HL-60 (cell line): ENCODE measurements at regions not wholly inside any gene's neighbourhood (a gene's known extent, or its start where the extent isn't known, plus 50 kb on each side); places are given as distances from the start of the nearest gene placed in this dataset.

Source experiments
- CTCF ChIP-seq: IDR thresholded peaks from one replicate; pipeline ENCODE4 v1.5.1; 2011; ENCODE audit warnings: low read length, control low read depth, inconsistent platforms; ENCODE audit not compliant: insufficient read depth
- GABPA ChIP-seq: IDR thresholded peaks from 2 replicates; pipeline ENCODE4 v1.6.1; 2012; ENCODE audit warnings: low read depth
- TF ChIP-seq, protein P1 (sequence below): IDR thresholded peaks from 2 replicates; pipeline ENCODE4 v1.6.1; 2012; ENCODE audit warnings: low read depth; ENCODE audit not compliant: insufficient replicate concordance

- TF ChIP-seq, protein P1, sequence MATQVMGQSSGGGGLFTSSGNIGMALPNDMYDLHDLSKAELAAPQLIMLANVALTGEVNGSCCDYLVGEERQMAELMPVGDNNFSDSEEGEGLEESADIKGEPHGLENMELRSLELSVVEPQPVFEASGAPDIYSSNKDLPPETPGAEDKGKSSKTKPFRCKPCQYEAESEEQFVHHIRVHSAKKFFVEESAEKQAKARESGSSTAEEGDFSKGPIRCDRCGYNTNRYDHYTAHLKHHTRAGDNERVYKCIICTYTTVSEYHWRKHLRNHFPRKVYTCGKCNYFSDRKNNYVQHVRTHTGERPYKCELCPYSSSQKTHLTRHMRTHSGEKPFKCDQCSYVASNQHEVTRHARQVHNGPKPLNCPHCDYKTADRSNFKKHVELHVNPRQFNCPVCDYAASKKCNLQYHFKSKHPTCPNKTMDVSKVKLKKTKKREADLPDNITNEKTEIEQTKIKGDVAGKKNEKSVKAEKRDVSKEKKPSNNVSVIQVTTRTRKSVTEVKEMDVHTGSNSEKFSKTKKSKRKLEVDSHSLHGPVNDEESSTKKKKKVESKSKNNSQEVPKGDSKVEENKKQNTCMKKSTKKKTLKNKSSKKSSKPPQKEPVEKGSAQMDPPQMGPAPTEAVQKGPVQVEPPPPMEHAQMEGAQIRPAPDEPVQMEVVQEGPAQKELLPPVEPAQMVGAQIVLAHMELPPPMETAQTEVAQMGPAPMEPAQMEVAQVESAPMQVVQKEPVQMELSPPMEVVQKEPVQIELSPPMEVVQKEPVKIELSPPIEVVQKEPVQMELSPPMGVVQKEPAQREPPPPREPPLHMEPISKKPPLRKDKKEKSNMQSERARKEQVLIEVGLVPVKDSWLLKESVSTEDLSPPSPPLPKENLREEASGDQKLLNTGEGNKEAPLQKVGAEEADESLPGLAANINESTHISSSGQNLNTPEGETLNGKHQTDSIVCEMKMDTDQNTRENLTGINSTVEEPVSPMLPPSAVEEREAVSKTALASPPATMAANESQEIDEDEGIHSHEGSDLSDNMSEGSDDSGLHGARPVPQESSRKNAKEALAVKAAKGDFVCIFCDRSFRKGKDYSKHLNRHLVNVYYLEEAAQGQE = no peak
- no peak for TF ChIP-seq CTCF
- TF ChIP-seq GABPA = no peak
Measured at GRCh38 chr1:5566924-5567323, 425.3 kb downstream of the NPHP4 start.
